ENCODE measurements at regions not wholly inside any gene's neighbourhood (a gene's known extent, or its start where the extent isn't known, plus 50 kb on each side); places are given as distances from the start of the nearest gene placed in this dataset.

- TF ChIP-seq, protein P1, sequence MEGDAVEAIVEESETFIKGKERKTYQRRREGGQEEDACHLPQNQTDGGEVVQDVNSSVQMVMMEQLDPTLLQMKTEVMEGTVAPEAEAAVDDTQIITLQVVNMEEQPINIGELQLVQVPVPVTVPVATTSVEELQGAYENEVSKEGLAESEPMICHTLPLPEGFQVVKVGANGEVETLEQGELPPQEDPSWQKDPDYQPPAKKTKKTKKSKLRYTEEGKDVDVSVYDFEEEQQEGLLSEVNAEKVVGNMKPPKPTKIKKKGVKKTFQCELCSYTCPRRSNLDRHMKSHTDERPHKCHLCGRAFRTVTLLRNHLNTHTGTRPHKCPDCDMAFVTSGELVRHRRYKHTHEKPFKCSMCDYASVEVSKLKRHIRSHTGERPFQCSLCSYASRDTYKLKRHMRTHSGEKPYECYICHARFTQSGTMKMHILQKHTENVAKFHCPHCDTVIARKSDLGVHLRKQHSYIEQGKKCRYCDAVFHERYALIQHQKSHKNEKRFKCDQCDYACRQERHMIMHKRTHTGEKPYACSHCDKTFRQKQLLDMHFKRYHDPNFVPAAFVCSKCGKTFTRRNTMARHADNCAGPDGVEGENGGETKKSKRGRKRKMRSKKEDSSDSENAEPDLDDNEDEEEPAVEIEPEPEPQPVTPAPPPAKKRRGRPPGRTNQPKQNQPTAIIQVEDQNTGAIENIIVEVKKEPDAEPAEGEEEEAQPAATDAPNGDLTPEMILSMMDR (conservative IDR thresholded peaks at IDR 0.05; ENCODE audit: low read depth, low read length) = no peak
- no peak for TF ChIP-seq EZH2 (IDR thresholded peaks at IDR 0.05; ENCODE audit: borderline replicate concordance, low read depth, low read length, poor library complexity, severe bottlenecking)
Observed at GRCh38 chr15:62495670-62496614, 330.9 kb upstream of the C2CD4B start.

Measured in A673 (cell line).